H7 (cell line): ENCODE measurements at regions not wholly inside any gene's neighbourhood (a gene's known extent, or its start where the extent isn't known, plus 50 kb on each side); places are given as distances from the start of the nearest gene placed in this dataset.

ENCODE experiments used
- DNase-seq: peaks from one replicate; pipeline ENCODE4 v3.0.0; 2012
- H3K27me3 ChIP-seq: 2 replicates; pipeline ENCODE4 v1.6.0; 2011; ENCODE audit warnings: mild to moderate bottlenecking, low read length; ENCODE audit not compliant: control insufficient read depth, insufficient read depth
- H3K36me3 ChIP-seq: replicated peaks from 2 replicates; pipeline ENCODE4 v1.5.1; 2011; ENCODE audit warnings: low read length; ENCODE audit not compliant: control insufficient read depth, insufficient read depth
- H3K4me3 ChIP-seq: 2 replicates; pipeline ENCODE4 v1.5.1; 2011; ENCODE audit warnings: low read depth, mild to moderate bottlenecking, control low read depth, low read length, moderate library complexity; ENCODE audit not compliant: insufficient read depth

GRCh38 chr4:159464302-159464701 is 361.4 kb downstream of the RAPGEF2 start:
- Histone ChIP-seq H3K4me3 (no peak overlapping the region), H3K36me3 (no peaks in the 10 kb centered on the region), H3K27me3 (no peaks in the 10 kb centered on the region)
- DNase-seq, result no peak

GRCh38 chr4:159476886-159477285 is 374.0 kb downstream of the RAPGEF2 start:
- Histone ChIP-seq H3K36me3 (no peaks in the 10 kb centered on the region), H3K4me3 (no peak overlapping the region), H3K27me3 (no peaks in the 10 kb centered on the region)
- no peak for DNase-seq

- DNase-seq, result no peak
- H3K27me3 ChIP-seq, result no peaks in the 10 kb centered on the region
- H3K4me3 ChIP-seq, result no peak overlapping the region
- H3K36me3 ChIP-seq, result no peaks in the 10 kb centered on the region
Measured at GRCh38 chr4:159480826-159481225, 377.9 kb downstream of the RAPGEF2 start.

- no peaks in the 10 kb centered on the region for H3K27me3 ChIP-seq
- H3K4me3 ChIP-seq, result no peak overlapping the region
- no peaks in the 10 kb centered on the region for H3K36me3 ChIP-seq
- DNase-seq, result no peak
Measured at GRCh38 chr4:159481936-159482335, 379.1 kb downstream of the RAPGEF2 start.

GRCh38 chr4:159483110-159483781 is 380.4 kb downstream of the RAPGEF2 start:
- DNase-seq, result no peak
- Histone ChIP-seq H3K36me3 (no peaks in the 10 kb centered on the region), H3K4me3 (no peak overlapping the region), H3K27me3 (no peaks in the 10 kb centered on the region)

- DNase-seq, result no peak
- no peaks in the 10 kb centered on the region for H3K27me3 ChIP-seq
- H3K36me3 ChIP-seq, result no peaks in the 10 kb centered on the region
- no peak overlapping the region for H3K4me3 ChIP-seq
Measured at GRCh38 chr4:159483782-159484741, 381.2 kb downstream of the RAPGEF2 start.

GRCh38 chr4:159484864-159485263 is 382.0 kb downstream of the RAPGEF2 start:
- H3K27me3 ChIP-seq, result no peaks in the 10 kb centered on the region
- DNase-seq, result no peak
- no peaks in the 10 kb centered on the region for H3K36me3 ChIP-seq
- no peak overlapping the region for H3K4me3 ChIP-seq

- Histone ChIP-seq H3K36me3 (no peaks in the 10 kb centered on the region; the same call in 1 of the 2 replicates), H3K4me3 (no peak overlapping the region), H3K27me3 (no peaks in the 10 kb centered on the region)
- DNase-seq, result peak; percentile 49
Measured at GRCh38 chr4:159487284-159487747, 384.4 kb downstream of the RAPGEF2 start.

- no peak for DNase-seq
- Histone ChIP-seq H3K36me3 (no peaks in the 10 kb centered on the region; the same call in 1 of the 2 replicates), H3K4me3 (no peak overlapping the region), H3K27me3 (no peaks in the 10 kb centered on the region)
Measured at GRCh38 chr4:159489646-159490045, 386.8 kb downstream of the RAPGEF2 start.

- no peaks in the 10 kb centered on the region; the same call in 1 of the 2 replicates for H3K36me3 ChIP-seq
- DNase-seq, result no peak
- no peak overlapping the region for H3K4me3 ChIP-seq
- no peaks in the 10 kb centered on the region for H3K27me3 ChIP-seq
Measured at GRCh38 chr4:159495515-159496236, 392.8 kb downstream of the RAPGEF2 start.

- Histone ChIP-seq H3K27me3 (no peaks in the 10 kb centered on the region), H3K36me3 (no peaks in the 10 kb centered on the region; the same call in 1 of the 2 replicates), H3K4me3 (no peak overlapping the region)
- DNase-seq, result no peak
Measured at GRCh38 chr4:159496248-159496647, 393.4 kb downstream of the RAPGEF2 start.

- Histone ChIP-seq H3K27me3 (no peaks in the 10 kb centered on the region), H3K4me3 (no peak overlapping the region), H3K36me3 (no peaks in the 10 kb centered on the region)
- no peak for DNase-seq
Measured at GRCh38 chr4:159497936-159498335, 395.1 kb downstream of the RAPGEF2 start.

- H3K4me3 ChIP-seq, result no peak overlapping the region
- H3K27me3 ChIP-seq, result no peaks in the 10 kb centered on the region
- no peaks in the 10 kb centered on the region for H3K36me3 ChIP-seq
- DNase-seq, result no peak
Measured at GRCh38 chr4:159498446-159499115, 395.7 kb downstream of the RAPGEF2 start.

- Histone ChIP-seq H3K27me3 (no peaks in the 10 kb centered on the region), H3K4me3 (no peak overlapping the region), H3K36me3 (no peaks in the 10 kb centered on the region)
- DNase-seq, result no peak
Measured at GRCh38 chr4:159500861-159501260, 398.0 kb downstream of the RAPGEF2 start.
